Mesendoderm (in vitro differentiated cells): ENCODE measurements at regions not wholly inside any gene's neighbourhood (a gene's known extent, or its start where the extent isn't known, plus 50 kb on each side); places are given as distances from the start of the nearest gene placed in this dataset.

Experiments used
- DNase-seq: peaks from one replicate; pipeline ENCODE4 v3.0.0; 2013
- H2AK5ac ChIP-seq: 2 replicates; pipeline ENCODE4 v1.6.1; 2013; ENCODE audit warnings: low read length, inconsistent platforms
- H2BK120ac ChIP-seq: 2 replicates; pipeline ENCODE4 v1.6.1; 2013; ENCODE audit warnings: low read depth, mild to moderate bottlenecking, low read length, moderate library complexity, mixed read lengths
- H2BK15ac ChIP-seq: replicated peaks from 2 replicates; pipeline ENCODE4 v1.6.1; 2013; ENCODE audit warnings: low read depth, mild to moderate bottlenecking, moderate library complexity
- H2BK5ac ChIP-seq: 2 replicates; pipeline ENCODE4 v1.6.1; 2013; ENCODE audit warnings: low read length, inconsistent platforms
- H3K18ac ChIP-seq: 2 replicates; pipeline ENCODE4 v1.6.1; 2013; ENCODE audit warnings: mild to moderate bottlenecking, low read length, mixed read lengths
- H3K23ac ChIP-seq: one replicate; pipeline ENCODE4 v1.6.1; 2013; ENCODE audit warnings: low read length
- H3K27ac ChIP-seq: 2 replicates; pipeline ENCODE4 v1.5.1; 2013; ENCODE audit warnings: low read depth, mild to moderate bottlenecking, inconsistent platforms, low read length, moderate library complexity
- H3K27me3 ChIP-seq: 2 replicates; pipeline ENCODE4 v1.6.1; 2013; ENCODE audit warnings: low read length, control low read depth, mild to moderate bottlenecking, inconsistent platforms; ENCODE audit not compliant: insufficient read depth, poor library complexity
- H3K36me3 ChIP-seq: 2 replicates; pipeline ENCODE4 v1.6.1; 2013; ENCODE audit warnings: low read length, inconsistent platforms; ENCODE audit not compliant: control insufficient read depth, insufficient read depth
- H3K4ac ChIP-seq: one replicate; pipeline ENCODE4 v1.6.1; 2013; ENCODE audit warnings: low read depth, mild to moderate bottlenecking, low read length, moderate library complexity
- H3K4me1 ChIP-seq: 2 replicates; pipeline ENCODE4 v1.6.1; 2013; ENCODE audit warnings: low read depth, low read length, inconsistent platforms; ENCODE audit not compliant: control insufficient read depth
- H3K4me2 ChIP-seq: 2 replicates; pipeline ENCODE4 v1.6.1; 2013; ENCODE audit warnings: low read length
- H3K4me3 ChIP-seq: 2 replicates; pipeline ENCODE4 v1.5.1; 2013; ENCODE audit warnings: mild to moderate bottlenecking, low read length
- H3K56ac ChIP-seq: one replicate; pipeline ENCODE4 v1.6.1; 2013; ENCODE audit warnings: low read length
- H3K79me1 ChIP-seq: 2 replicates; pipeline ENCODE4 v1.6.1; 2013; ENCODE audit warnings: low read length, inconsistent platforms
- H3K79me2 ChIP-seq: 2 replicates; pipeline ENCODE4 v1.6.1; 2013; ENCODE audit warnings: mild to moderate bottlenecking, low read length; ENCODE audit not compliant: control insufficient read depth, insufficient read depth
- H3K9ac ChIP-seq: 2 replicates; pipeline ENCODE4 v1.6.1; 2013; ENCODE audit warnings: low read length, inconsistent platforms
- H4K5ac ChIP-seq: one replicate; pipeline ENCODE4 v1.6.1; 2013; ENCODE audit warnings: low read length
- H4K8ac ChIP-seq: one replicate; pipeline ENCODE4 v1.6.1; 2013; ENCODE audit warnings: low read depth, mild to moderate bottlenecking, control low read depth, low read length, moderate library complexity
- WGBS: extraction: QIAGEN DNeasy Blood & Tissue Kit; methylation state at CpG from one replicate; pipeline ENCODE4 v1.1.7; 2013; ENCODE audit warnings: low lambda C conversion rate, missing lambda C conversion rate; ENCODE audit not compliant: insufficient coverage; ENCODE audit errors: extremely low coverage; 5-methylcytosine and 5-hydroxymethylcytosine counted together

DNA sequence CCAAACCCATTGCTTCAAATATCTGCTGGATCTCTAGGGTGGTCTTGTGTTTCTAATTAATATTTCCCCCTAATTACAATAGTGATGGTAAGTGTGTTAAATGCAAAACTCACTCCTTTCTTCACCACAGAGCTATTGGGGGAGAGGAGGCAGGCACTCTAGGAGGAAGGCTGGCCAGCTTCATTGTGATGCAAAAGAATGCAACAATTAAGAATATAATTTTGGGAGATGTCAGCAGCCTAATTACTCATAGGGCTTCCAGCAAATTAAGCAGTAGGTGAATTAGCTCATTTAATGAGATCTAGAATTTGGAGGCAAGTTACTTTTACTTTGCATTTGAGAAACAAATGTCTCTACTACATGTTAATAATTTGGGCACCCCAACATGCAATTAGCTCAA, 560.4 kb upstream of the DAB1 start:
- Histone ChIP-seq H3K4ac (no peak overlapping the region), H3K36me3 (no peaks in the 10 kb centered on the region), H2AK5ac (no peak overlapping the region), H2BK5ac (no peak overlapping the region), H2BK120ac (no peak overlapping the region), H3K4me3 (no peak overlapping the region), H3K18ac (no peak overlapping the region), H3K23ac (no peak overlapping the region), H3K4me1 (no peaks in the 10 kb centered on the region), H4K8ac (no peak overlapping the region), H3K56ac (no peak overlapping the region), H2BK15ac (no peak overlapping the region), H3K9ac (no peak overlapping the region), H3K79me1 (no peaks in the 10 kb centered on the region), H3K79me2 (no peaks in the 10 kb centered on the region), H3K4me2 (no peak overlapping the region), H4K5ac (no peak overlapping the region), H3K27me3 (no peaks in the 10 kb centered on the region), H3K27ac (no peak overlapping the region)
- DNase-seq: no peak

DNA sequence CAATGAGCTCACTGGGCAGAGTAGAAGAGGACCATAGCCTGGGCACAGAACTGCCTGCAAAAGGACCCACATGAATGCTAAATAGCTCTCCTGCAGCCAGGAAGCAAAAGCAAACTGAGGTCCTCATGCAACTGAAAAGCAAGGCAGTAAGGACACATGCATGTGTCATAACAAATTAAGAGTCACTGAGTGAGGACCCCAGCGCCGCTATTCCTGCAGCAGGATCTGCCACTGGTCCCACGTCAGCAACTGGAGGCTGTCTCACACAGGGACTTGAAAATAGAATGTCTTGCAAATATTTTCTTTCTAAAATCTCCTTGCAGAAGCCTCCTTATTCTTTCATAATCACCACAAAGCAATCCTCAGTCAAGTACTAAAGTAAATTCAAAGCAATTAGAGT, 559.6 kb upstream of the DAB1 start:
- no peak overlapping the region for H3K4me3 ChIP-seq
- H3K56ac ChIP-seq: no peak overlapping the region
- no peak overlapping the region for H3K23ac ChIP-seq
- H4K5ac ChIP-seq: no peak overlapping the region
- no peak overlapping the region for H3K27ac ChIP-seq
- no peak overlapping the region for H3K9ac ChIP-seq
- H2BK120ac ChIP-seq: no peak overlapping the region
- H2AK5ac ChIP-seq: no peak overlapping the region
- no peak overlapping the region for H4K8ac ChIP-seq
- H3K79me2 ChIP-seq: no peaks in the 10 kb centered on the region
- no peak overlapping the region for H3K18ac ChIP-seq
- H3K36me3 ChIP-seq: no peaks in the 10 kb centered on the region
- no peak overlapping the region for H3K4me2 ChIP-seq
- no peak for DNase-seq
- no peak overlapping the region for H2BK5ac ChIP-seq
- H3K4ac ChIP-seq: no peak overlapping the region
- no peaks in the 10 kb centered on the region for H3K79me1 ChIP-seq
- H3K27me3 ChIP-seq: no peaks in the 10 kb centered on the region
- no CpG with 5 or more reads among the region's 3 CpGs for WGBS
- H2BK15ac ChIP-seq: no peak overlapping the region
- no peaks in the 10 kb centered on the region for H3K4me1 ChIP-seq

DNA sequence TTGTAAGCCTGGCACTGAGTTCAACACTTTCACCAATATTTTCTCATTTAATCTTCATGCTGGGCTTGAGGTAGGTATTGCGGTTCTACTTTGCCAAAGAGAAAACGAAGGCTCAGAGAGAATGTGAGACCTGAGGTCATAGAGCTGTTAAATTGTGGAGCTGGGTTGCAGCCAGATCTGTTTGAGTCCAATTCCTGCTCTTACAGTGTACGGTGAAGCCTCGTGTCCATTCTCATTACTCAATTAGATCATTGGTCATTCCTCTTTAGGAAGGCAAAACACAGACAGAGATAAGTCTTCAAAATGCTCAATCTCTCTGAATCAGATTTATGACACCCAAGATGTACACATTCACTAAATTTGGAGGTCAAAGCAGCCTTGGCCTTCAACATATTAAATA, 559.0 kb upstream of the DAB1 start:
- H3K4ac ChIP-seq: no peak overlapping the region
- H3K56ac ChIP-seq: no peak overlapping the region
- H3K9ac ChIP-seq: no peak overlapping the region
- no CpG with 5 or more reads among the region's 4 CpGs for WGBS
- no peak overlapping the region for H3K27ac ChIP-seq
- no peaks in the 10 kb centered on the region for H3K36me3 ChIP-seq
- H2BK5ac ChIP-seq: no peak overlapping the region
- H2BK120ac ChIP-seq: no peak overlapping the region
- no peak overlapping the region for H3K23ac ChIP-seq
- no peak for DNase-seq
- no peak overlapping the region for H3K18ac ChIP-seq
- H3K79me2 ChIP-seq: no peaks in the 10 kb centered on the region
- H3K4me2 ChIP-seq: no peak overlapping the region
- H3K4me3 ChIP-seq: no peak overlapping the region
- H2AK5ac ChIP-seq: no peak overlapping the region
- no peak overlapping the region for H4K8ac ChIP-seq
- H3K27me3 ChIP-seq: no peaks in the 10 kb centered on the region
- H3K4me1 ChIP-seq: no peaks in the 10 kb centered on the region
- no peaks in the 10 kb centered on the region for H3K79me1 ChIP-seq
- no peak overlapping the region for H4K5ac ChIP-seq
- H2BK15ac ChIP-seq: no peak overlapping the region

DNA sequence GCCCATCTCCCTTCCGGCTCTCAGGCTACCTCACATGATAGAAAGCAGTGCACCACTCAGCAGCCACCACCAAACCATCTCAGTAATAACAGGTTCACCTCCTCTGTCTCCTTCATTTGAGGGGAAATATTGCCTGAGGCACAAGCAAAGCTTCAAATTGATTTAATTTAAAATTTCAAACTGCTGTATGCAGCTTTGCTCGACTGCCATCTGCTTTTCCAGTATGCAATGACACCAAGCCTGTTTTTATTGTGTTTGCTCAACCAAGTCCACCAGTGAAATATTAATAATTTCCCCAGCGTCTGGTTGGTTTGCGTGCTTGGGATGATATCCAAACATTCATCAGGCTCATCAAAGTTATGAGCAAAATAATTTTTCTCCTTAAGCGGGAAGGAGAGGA, 552.4 kb upstream of the DAB1 start:
- Histone ChIP-seq H3K9ac (no peak overlapping the region), H3K27me3 (no peaks in the 10 kb centered on the region)
- no CpG with 5 or more reads among the region's 5 CpGs for WGBS

GRCh38 chr1:57968321-57968720, 544.5 kb upstream of the DAB1 start:
- Histone ChIP-seq H3K56ac (no peak overlapping the region), H3K9ac (no peak overlapping the region), H2AK5ac (no peak overlapping the region), H3K27ac (no peak overlapping the region), H3K4me1 (no peaks in the 10 kb centered on the region), H2BK15ac (no peak overlapping the region), H3K36me3 (no peaks in the 10 kb centered on the region), H3K4me3 (no peak overlapping the region), H3K23ac (no peak overlapping the region), H3K18ac (no peak overlapping the region), H4K8ac (no peak overlapping the region), H3K27me3 (no peaks in the 10 kb centered on the region), H3K4me2 (no peak overlapping the region), H3K79me2 (no peaks in the 10 kb centered on the region), H2BK5ac (no peak overlapping the region), H4K5ac (no peak overlapping the region), H3K79me1 (no peaks in the 10 kb centered on the region), H2BK120ac (no peak overlapping the region), H3K4ac (no peak overlapping the region)
- no CpG with 5 or more reads among the region's 5 CpGs for WGBS
- DNase-seq: no peak

More for the DNA sequence above, 552.4 kb upstream of the DAB1 start:
- DNase-seq: no peak
- no peaks in the 10 kb centered on the region for H3K4me1 ChIP-seq
- no peak overlapping the region for H4K8ac ChIP-seq
- H3K79me1 ChIP-seq: no peaks in the 10 kb centered on the region
- no peak overlapping the region for H3K4me3 ChIP-seq
- no peak overlapping the region for H3K27ac ChIP-seq
- H3K23ac ChIP-seq: no peak overlapping the region
- no peaks in the 10 kb centered on the region for H3K79me2 ChIP-seq
- H2BK5ac ChIP-seq: no peak overlapping the region
- H3K4ac ChIP-seq: no peak overlapping the region
- H3K4me2 ChIP-seq: no peak overlapping the region
- no peak overlapping the region for H4K5ac ChIP-seq
- no peak overlapping the region for H2AK5ac ChIP-seq
- no peak overlapping the region for H3K18ac ChIP-seq
- no peak overlapping the region for H2BK120ac ChIP-seq
- H3K36me3 ChIP-seq: no peaks in the 10 kb centered on the region
- no peak overlapping the region for H2BK15ac ChIP-seq
- no peak overlapping the region for H3K56ac ChIP-seq

DNA sequence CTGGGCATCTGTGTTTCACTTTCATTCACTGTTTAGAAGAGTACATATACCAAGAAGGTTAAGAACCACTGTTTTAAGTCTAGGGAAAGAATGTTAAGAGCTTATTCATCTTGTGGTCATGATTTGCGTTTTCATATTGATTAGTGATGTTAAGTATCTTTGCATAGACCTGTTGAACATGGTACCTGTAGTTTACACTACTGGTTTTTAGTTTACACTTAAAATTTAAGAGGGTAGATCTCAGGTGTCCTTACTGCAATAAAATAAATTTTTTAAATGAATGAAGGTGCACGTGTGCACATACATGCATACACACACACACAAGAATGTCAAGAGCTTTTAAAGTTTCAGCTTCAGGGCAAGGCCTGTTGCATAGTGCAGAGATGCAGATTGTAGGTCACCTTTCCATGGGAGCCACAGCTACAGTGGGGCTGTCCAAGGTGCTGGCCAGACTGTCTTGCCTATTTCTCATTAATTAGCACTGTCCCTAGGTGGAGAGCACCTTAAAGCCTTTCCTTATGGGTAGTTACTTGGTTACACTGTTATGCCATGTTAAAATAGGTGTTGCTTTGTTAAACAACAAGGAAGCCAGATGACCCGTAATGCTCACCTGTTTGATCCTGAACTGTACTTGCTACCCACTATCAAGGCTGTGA, 543.0 kb upstream of the DAB1 start:
- WGBS: no CpG with 5 or more reads among the region's 3 CpGs
- H3K27me3 ChIP-seq: no peaks in the 10 kb centered on the region
- H3K79me1 ChIP-seq: no peaks in the 10 kb centered on the region
- H4K5ac ChIP-seq: no peak overlapping the region
- no peak overlapping the region for H3K4me2 ChIP-seq
- no peaks in the 10 kb centered on the region for H3K36me3 ChIP-seq
- no peak overlapping the region for H3K4me3 ChIP-seq
- H2BK5ac ChIP-seq: no peak overlapping the region
- no peak overlapping the region for H2BK120ac ChIP-seq
- H3K27ac ChIP-seq: no peak overlapping the region
- H4K8ac ChIP-seq: no peak overlapping the region
- DNase-seq: peak; percentile 77
- no peak overlapping the region for H3K23ac ChIP-seq
- no peaks in the 10 kb centered on the region for H3K4me1 ChIP-seq
- no peak overlapping the region for H3K18ac ChIP-seq
- H2BK15ac ChIP-seq: no peak overlapping the region
- H3K56ac ChIP-seq: no peak overlapping the region
- no peaks in the 10 kb centered on the region for H3K79me2 ChIP-seq
- H3K9ac ChIP-seq: no peak overlapping the region
- no peak overlapping the region for H2AK5ac ChIP-seq
- H3K4ac ChIP-seq: no peak overlapping the region
